Neural progenitor cell (in vitro differentiated cells): ENCODE measurements at regions not wholly inside any gene's neighbourhood (a gene's known extent, or its start where the extent isn't known, plus 50 kb on each side); places are given as distances from the start of the nearest gene placed in this dataset.

Experiments used
- EZH2 ChIP-seq: fragments of 200-600 bp; sonication (generic); IDR thresholded peaks from 2 replicates; pipeline ENCODE4 v1.6.1; 2017; ENCODE audit warnings: antibody characterized with exemption, mild to moderate bottlenecking, moderate library complexity
- EZH2phosphoT487 ChIP-seq: fragments of 200-600 bp; sonication (generic); IDR thresholded peaks from 2 replicates; pipeline ENCODE4 v1.6.1; 2017; ENCODE audit warnings: antibody characterized with exemption
- TF ChIP-seq, protein P1 (sequence below): fragments of 200-600 bp; sonication (generic); IDR thresholded peaks from 2 replicates; pipeline ENCODE4 v1.5.1; 2017; ENCODE audit warnings: antibody characterized with exemption, mild to moderate bottlenecking

DNA sequence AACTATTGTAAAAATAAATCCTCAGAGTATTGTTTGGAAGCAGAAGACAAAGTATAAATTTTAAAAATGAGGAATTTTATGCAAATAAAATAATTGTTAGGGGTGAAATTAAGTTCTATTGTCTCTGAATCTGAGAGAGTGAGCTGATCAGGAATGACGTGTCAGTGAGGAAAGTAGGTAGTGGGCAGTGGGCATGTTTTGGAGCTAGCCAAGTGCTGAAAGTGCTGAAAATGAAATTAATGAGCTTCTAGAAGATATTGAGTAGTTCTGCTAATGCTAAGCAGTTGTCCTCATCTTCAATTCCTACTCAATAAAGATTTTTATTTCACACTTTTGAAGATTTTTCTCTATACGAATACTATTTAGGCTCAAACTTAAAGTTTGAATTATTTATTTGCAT lies 1167.8 kb upstream of the PCDH20 start:
- TF ChIP-seq, protein P1, sequence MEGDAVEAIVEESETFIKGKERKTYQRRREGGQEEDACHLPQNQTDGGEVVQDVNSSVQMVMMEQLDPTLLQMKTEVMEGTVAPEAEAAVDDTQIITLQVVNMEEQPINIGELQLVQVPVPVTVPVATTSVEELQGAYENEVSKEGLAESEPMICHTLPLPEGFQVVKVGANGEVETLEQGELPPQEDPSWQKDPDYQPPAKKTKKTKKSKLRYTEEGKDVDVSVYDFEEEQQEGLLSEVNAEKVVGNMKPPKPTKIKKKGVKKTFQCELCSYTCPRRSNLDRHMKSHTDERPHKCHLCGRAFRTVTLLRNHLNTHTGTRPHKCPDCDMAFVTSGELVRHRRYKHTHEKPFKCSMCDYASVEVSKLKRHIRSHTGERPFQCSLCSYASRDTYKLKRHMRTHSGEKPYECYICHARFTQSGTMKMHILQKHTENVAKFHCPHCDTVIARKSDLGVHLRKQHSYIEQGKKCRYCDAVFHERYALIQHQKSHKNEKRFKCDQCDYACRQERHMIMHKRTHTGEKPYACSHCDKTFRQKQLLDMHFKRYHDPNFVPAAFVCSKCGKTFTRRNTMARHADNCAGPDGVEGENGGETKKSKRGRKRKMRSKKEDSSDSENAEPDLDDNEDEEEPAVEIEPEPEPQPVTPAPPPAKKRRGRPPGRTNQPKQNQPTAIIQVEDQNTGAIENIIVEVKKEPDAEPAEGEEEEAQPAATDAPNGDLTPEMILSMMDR, result no peak
- TF ChIP-seq EZH2 (no peak), EZH2phosphoT487 (no peak)
